Upper lobe of left lung (tissue), 4 donors: ENCODE measurements at regions not wholly inside any gene's neighbourhood (a gene's known extent, or its start where the extent isn't known, plus 50 kb on each side); places are given as distances from the start of the nearest gene placed in this dataset.

Experiments used
- EP300 ChIP-seq, 4 donors: sonication (generic); formaldehyde crosslinking; IDR thresholded peaks; one replicate each; pipeline ENCODE4 v1.5.1; 2017; ENCODE audit warnings: antibody characterized with exemption in 4 of 4, control low read depth in 2 of 4
- POLR2A ChIP-seq, 4 donors: fragments of 450-650 bp; IDR thresholded peaks; one replicate each; pipeline ENCODE4 v1.5.1; 2016 to 2017; ENCODE audit warnings: antibody characterized with exemption in 4 of 4, mild to moderate bottlenecking in 2 of 4
- POLR2AphosphoS5 ChIP-seq, 2 donors: sonication (generic); formaldehyde crosslinking; IDR thresholded peaks; one replicate each; pipeline ENCODE4 v1.5.1; 2017; ENCODE audit warnings: antibody characterized with exemption in 2 of 2
- TF ChIP-seq, protein P1 (sequence below), 6 experiments: fragments of 450-650 bp in 4 of 6; fragments of 200-600 bp in 2 of 6; sonication (generic) in 2 of 6; IDR thresholded peaks; one replicate each; pipeline ENCODE4 v1.5.1; 2016 to 2019; ENCODE audit warnings: antibody characterized with exemption in 6 of 6

DNA sequence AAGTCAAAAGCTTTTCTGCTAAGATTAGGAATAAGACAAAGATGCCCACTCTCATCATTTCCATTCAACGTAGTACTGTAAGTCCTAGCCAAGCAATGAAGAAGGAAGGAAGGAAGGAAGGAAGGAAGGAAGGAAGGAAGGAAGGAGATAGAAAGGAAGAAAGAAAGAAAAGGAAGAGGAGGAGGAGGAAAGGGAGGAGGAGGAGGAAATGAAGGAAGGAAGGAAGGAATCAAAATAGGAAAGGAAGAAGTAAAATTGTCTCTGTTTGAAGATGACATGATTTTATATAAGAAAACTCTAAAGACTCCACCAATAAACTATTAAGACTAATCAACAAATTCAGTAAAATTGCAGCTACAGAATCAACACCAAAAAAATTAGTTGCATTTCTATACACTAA lies 66.0 kb upstream of the DHRS4 start:
- TF ChIP-seq, protein P1, sequence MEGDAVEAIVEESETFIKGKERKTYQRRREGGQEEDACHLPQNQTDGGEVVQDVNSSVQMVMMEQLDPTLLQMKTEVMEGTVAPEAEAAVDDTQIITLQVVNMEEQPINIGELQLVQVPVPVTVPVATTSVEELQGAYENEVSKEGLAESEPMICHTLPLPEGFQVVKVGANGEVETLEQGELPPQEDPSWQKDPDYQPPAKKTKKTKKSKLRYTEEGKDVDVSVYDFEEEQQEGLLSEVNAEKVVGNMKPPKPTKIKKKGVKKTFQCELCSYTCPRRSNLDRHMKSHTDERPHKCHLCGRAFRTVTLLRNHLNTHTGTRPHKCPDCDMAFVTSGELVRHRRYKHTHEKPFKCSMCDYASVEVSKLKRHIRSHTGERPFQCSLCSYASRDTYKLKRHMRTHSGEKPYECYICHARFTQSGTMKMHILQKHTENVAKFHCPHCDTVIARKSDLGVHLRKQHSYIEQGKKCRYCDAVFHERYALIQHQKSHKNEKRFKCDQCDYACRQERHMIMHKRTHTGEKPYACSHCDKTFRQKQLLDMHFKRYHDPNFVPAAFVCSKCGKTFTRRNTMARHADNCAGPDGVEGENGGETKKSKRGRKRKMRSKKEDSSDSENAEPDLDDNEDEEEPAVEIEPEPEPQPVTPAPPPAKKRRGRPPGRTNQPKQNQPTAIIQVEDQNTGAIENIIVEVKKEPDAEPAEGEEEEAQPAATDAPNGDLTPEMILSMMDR (IDR thresholded peaks at IDR 0.05): no peak
- no peak for TF ChIP-seq POLR2A (IDR thresholded peaks at IDR 0.05)
- TF ChIP-seq EP300 (IDR thresholded peaks at IDR 0.05): no peak
- no peak for TF ChIP-seq POLR2AphosphoS5 (IDR thresholded peaks at IDR 0.05)
